Ascending aorta (tissue), 2 donors: ENCODE measurements at regions not wholly inside any gene's neighbourhood (a gene's known extent, or its start where the extent isn't known, plus 50 kb on each side); places are given as distances from the start of the nearest gene placed in this dataset.

Experiments used
- DNase-seq, 2 donors: peaks; one replicate each; pipeline ENCODE4 v3.0.0-alpha.2; 2019; ENCODE audit warnings: low spot score in 2 of 2
- H3K27ac ChIP-seq, 2 donors: fragments of 200-600 bp; sonication (generic); one replicate each; pipeline ENCODE4 v1.5.1; 2016 to 2017; ENCODE audit warnings: mild to moderate bottlenecking in 1 of 2
- H3K27me3 ChIP-seq: fragments of 200-600 bp; sonication (generic); one replicate; pipeline ENCODE4 v1.5.1; 2017
- H3K36me3 ChIP-seq, 2 donors: fragments of 200-600 bp; sonication (generic); one replicate each; pipeline ENCODE4 v1.5.1; 2016
- H3K4me1 ChIP-seq, 2 donors: fragments of 200-600 bp; sonication (generic); one replicate each; pipeline ENCODE4 v1.5.1; 2016 to 2017; ENCODE audit warnings: mild to moderate bottlenecking in 1 of 2
- H3K4me3 ChIP-seq, 2 donors: fragments of 200-600 bp; sonication (generic); one replicate each; pipeline ENCODE4 v1.5.1; 2016 to 2017; ENCODE audit warnings: mild to moderate bottlenecking in 1 of 2
- H3K9me3 ChIP-seq, 2 donors: fragments of 200-600 bp; sonication (generic); one replicate each; pipeline ENCODE4 v1.5.1; 2016
- intact Hi-C: fragments of 100-400 bp; cut with DNase I; formaldehyde crosslinking; loops from one replicate; pipeline ENCODE4 v1.15.1; 2023
- TF ChIP-seq, protein P1 (sequence below), 3 experiments: fragments of 200-600 bp in 2 of 3; fragments of 450-650 bp in 1 of 3; sonication (generic) in 2 of 3; IDR thresholded peaks; one replicate each; pipeline ENCODE4 v1.5.1; 2016 to 2019; ENCODE audit warnings: antibody characterized with exemption in 3 of 3, mild to moderate bottlenecking in 1 of 3, moderate library complexity in 1 of 3

DNA sequence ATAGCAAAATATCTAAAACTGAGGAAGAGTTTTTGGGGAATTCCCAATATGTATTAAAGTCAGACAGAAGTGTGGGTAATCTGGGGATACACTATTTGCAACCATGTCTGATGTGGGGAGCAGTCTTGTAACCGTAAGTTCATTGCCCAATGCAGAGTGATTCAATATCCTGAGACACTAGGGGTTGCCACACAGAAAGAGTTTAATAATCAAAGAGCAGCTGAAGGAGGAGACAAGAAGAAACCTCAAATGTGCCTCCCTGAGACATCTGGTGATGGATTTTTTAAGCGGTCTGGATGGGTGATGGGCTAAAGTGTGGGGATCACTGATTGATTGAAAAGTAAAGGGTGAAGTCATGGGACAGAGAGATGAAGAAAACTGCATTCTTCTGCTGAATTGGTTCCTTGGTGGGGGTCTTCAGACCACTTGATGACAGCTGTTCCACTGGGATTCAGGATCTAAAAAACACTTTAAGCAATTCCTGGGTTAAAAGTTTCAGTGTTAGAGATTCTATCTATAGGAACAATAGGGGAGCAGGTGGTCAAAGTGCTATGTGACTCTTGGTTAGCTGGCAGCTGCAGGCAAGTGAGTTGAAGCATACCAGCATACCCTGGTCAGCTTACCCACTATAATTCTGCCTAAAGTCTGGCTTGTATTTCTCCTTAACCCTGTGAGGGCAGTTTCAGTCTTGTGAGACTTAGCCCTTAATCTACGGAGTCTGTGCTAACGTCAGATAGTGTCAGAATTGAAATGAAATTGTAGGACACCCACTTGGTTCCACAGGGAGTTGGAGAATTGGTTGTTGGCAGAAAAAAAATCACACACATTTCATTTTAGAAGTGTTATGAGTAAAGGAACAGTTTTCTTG, 425.9 kb upstream of the TGFBR2 start:
- intact Hi-C loops = no loop called here

DNA sequence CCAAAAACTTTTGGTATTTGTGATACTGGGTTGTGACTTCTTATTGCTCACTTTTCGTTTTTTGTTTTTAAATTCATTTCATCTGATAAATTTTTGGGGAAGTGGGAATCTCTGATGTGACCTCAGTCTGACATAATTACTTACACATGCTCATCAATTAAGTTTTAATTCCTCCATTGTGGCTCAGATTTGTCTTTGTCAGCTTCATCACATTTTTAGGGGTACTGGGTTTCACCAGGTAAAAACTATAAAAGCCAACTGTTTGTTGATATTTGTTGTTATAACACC, 425.3 kb upstream of the TGFBR2 start:
- Histone ChIP-seq H3K4me3 (no peak overlapping the region), H3K27me3 (no peaks in the 10 kb centered on the region), H3K27ac (no peak overlapping the region), H3K36me3 (no peaks in the 10 kb centered on the region), H3K4me1 (peaks cover 0 to 2% of the 10 kb centered on the region in 2 donors), H3K9me3 (no peaks in the 10 kb centered on the region)
- no peak for DNase-seq
- intact Hi-C loops = no loop called here
- TF ChIP-seq, protein P1, sequence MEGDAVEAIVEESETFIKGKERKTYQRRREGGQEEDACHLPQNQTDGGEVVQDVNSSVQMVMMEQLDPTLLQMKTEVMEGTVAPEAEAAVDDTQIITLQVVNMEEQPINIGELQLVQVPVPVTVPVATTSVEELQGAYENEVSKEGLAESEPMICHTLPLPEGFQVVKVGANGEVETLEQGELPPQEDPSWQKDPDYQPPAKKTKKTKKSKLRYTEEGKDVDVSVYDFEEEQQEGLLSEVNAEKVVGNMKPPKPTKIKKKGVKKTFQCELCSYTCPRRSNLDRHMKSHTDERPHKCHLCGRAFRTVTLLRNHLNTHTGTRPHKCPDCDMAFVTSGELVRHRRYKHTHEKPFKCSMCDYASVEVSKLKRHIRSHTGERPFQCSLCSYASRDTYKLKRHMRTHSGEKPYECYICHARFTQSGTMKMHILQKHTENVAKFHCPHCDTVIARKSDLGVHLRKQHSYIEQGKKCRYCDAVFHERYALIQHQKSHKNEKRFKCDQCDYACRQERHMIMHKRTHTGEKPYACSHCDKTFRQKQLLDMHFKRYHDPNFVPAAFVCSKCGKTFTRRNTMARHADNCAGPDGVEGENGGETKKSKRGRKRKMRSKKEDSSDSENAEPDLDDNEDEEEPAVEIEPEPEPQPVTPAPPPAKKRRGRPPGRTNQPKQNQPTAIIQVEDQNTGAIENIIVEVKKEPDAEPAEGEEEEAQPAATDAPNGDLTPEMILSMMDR (IDR thresholded peaks at IDR 0.05) = no peak

More for the DNA sequence above, 425.9 kb upstream of the TGFBR2 start:
- Histone ChIP-seq H3K4me1 (peaks cover 0 to 2% of the 10 kb centered on the region in 2 donors), H3K27ac (no peak overlapping the region), H3K36me3 (no peaks in the 10 kb centered on the region), H3K27me3 (no peaks in the 10 kb centered on the region), H3K9me3 (no peaks in the 10 kb centered on the region), H3K4me3 (no peak overlapping the region)
- DNase-seq = no peak
- TF ChIP-seq, protein P1 (IDR thresholded peaks at IDR 0.05) = no peak

DNA sequence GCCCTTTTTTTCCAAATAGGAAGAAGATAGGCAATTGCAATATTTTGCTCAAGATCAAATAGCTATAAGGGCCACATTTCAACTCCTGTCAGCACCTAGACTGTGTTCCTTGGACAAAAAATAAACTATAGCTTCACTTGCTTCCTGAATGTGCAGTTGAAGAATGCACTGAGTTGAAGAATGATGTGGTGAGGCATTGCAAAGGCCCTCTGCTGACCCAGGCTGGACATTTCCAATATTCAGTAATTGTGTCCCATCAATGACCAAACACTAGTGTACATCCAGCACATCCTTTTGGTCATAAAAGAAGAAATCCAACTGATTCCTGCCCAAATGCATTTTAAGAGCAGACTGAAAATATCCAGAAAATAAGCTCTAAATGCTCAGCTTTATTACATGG, 424.8 kb upstream of the TGFBR2 start:
- Histone ChIP-seq H3K9me3 (no peaks in the 10 kb centered on the region), H3K27ac (no peak overlapping the region), H3K4me3 (no peak overlapping the region), H3K4me1 (peaks cover 0 to 2% of the 10 kb centered on the region in 2 donors), H3K36me3 (no peaks in the 10 kb centered on the region), H3K27me3 (no peaks in the 10 kb centered on the region)
- TF ChIP-seq, protein P1 (IDR thresholded peaks at IDR 0.05) = no peak
- no peak for DNase-seq
- intact Hi-C loops = no loop called here

DNA sequence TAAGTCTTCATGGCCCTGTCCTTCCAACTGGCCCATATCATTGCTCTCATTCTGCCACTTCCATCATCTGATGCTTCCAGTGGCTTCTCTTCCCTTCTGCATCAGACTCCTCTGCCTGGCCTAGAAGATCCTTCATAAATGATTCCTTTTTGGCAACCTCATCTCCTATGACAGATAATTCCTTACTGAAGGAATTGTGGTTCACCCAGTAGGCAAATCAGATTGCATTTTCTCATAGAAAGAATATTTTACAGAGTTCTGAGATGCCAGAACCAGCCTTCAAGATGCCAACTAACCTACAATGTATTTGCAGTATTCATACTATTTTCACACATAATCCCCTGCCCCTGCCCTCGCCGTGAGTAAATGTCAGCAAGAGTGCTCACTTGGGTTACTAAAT, 423.0 kb upstream of the TGFBR2 start:
- no peaks in the 10 kb centered on the region for H3K9me3 ChIP-seq
- no peak for DNase-seq
- no peaks in the 10 kb centered on the region for H3K36me3 ChIP-seq
- H3K27me3 ChIP-seq = no peaks in the 10 kb centered on the region
- H3K4me1 ChIP-seq = peaks cover 0 to 2% of the 10 kb centered on the region in 2 donors
- H3K4me3 ChIP-seq = no peak overlapping the region
- TF ChIP-seq, protein P1 (IDR thresholded peaks at IDR 0.05) = no peak
- H3K27ac ChIP-seq = no peak overlapping the region
- intact Hi-C loops = no loop called here

DNA sequence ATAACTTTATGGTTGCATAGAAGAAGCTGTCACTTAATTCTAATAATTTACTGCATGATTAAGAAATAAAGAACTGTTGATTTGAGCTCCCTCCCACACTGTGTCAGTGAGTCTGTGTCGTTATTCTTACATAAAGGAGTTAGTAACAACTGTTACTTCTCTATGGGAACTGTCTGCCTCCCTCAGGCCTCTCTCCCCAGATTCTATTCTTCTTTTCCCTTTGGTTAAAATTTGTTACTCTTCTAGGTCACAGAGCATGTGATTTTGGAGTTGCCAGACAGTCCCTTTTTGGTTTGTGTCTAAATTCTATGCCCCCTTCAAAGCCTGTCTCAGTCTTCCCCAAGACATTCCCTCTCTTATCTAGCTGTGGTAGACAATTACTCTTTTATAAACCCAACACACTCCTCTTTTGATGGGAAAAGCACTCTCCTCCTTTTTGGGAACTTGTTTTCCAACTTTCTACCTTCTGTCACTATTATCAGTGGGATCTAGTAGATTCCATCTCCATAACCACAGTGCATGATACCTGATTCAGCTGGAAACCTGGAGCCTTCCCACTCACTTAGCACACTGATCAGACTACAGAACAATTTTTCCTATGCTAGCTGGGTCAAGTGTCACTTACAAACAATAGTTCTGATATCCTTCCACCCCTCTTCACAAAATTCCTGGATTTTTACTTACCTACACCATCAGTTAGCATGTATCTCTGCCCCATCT, 422.1 kb upstream of the TGFBR2 start:
- no peaks in the 10 kb centered on the region for H3K36me3 ChIP-seq
- no peak overlapping the region for H3K27ac ChIP-seq
- H3K4me3 ChIP-seq = no peak overlapping the region
- H3K4me1 ChIP-seq = peaks cover 0 to 2% of the 10 kb centered on the region in 2 donors
- no peaks in the 10 kb centered on the region for H3K27me3 ChIP-seq
- DNase-seq = no peak
- TF ChIP-seq, protein P1 (IDR thresholded peaks at IDR 0.05) = no peak
- intact Hi-C loops = no loop called here
- no peaks in the 10 kb centered on the region for H3K9me3 ChIP-seq
